ENCODE measurements at regions not wholly inside any gene's neighbourhood (a gene's known extent, or its start where the extent isn't known, plus 50 kb on each side); places are given as distances from the start of the nearest gene placed in this dataset.
A peak's percentile ranks its signal among the peaks of the same experiment; 100 is the strongest.
"Not testable (repeated sequence)": the region's sequence is repeated elsewhere in the genome, so short reads cannot be mapped to it uniquely, and the experiment has no call there.

DNA sequence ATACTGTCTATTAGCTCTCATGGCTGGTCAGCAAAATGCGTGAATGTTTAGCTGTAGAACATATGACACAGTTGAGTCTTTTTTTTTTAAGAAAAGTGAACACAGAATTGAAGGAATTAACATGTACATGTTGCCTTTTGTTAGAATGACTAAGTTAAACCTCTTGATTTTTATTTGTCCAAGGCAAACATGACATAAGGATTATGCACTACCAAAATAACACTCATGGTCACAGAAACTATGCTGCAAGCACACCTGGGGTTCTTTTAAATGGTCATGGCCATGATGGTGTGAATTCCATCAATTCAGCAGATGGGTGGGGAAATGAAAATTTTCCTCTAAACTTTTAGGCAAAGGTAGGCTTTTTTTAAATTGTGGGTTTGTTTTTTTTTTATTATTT, 80.1 kb upstream of the CXCL13 start:
- FAIRE-seq = no peak
- H3K4me1 ChIP-seq (ENCODE audit: control insufficient read depth, extremely low read depth, insufficient read depth, low read length) = no peaks in the 10 kb centered on the region
- H2AFZ ChIP-seq (ENCODE audit: control insufficient read depth, low read length) = no peak overlapping the region
- no peak overlapping the region for H3K4me3 ChIP-seq (ENCODE audit: control insufficient read depth in 2 of 3, extremely low read depth in 1 of 3, insufficient read depth in 2 of 3, low read depth in 1 of 3, low read length in 3 of 3)
- H4K20me1 ChIP-seq (ENCODE audit: control insufficient read depth, extremely low read depth, insufficient read depth, low read length) = peaks cover 3% of the 10 kb centered on the region
- TF ChIP-seq EZH2 (IDR thresholded peaks at IDR 0.05; ENCODE audit: low read length) = no peak
- TF ChIP-seq, protein P1, sequence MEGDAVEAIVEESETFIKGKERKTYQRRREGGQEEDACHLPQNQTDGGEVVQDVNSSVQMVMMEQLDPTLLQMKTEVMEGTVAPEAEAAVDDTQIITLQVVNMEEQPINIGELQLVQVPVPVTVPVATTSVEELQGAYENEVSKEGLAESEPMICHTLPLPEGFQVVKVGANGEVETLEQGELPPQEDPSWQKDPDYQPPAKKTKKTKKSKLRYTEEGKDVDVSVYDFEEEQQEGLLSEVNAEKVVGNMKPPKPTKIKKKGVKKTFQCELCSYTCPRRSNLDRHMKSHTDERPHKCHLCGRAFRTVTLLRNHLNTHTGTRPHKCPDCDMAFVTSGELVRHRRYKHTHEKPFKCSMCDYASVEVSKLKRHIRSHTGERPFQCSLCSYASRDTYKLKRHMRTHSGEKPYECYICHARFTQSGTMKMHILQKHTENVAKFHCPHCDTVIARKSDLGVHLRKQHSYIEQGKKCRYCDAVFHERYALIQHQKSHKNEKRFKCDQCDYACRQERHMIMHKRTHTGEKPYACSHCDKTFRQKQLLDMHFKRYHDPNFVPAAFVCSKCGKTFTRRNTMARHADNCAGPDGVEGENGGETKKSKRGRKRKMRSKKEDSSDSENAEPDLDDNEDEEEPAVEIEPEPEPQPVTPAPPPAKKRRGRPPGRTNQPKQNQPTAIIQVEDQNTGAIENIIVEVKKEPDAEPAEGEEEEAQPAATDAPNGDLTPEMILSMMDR (optimal IDR thresholded peaks at IDR 0.05 in 1 of 3, IDR thresholded peaks at IDR 0.05 in 1 of 3, conservative IDR thresholded peaks at IDR 0.05 in 1 of 3; ENCODE audit: extremely low read depth in 1 of 3, insufficient read depth in 2 of 3, low read length in 3 of 3) = no peak
- no peaks in the 10 kb centered on the region for H3K9me1 ChIP-seq (ENCODE audit: control insufficient read depth, extremely low read depth, insufficient read depth, low read length)
- dilution Hi-C loops (cut with MboI; ENCODE audit: extremely low pct_ligation_motif_present, low sequenced_read_pairs) = no loop called here
- H3K27ac ChIP-seq (ENCODE audit: control insufficient read depth, insufficient read depth, low read length) = no peak overlapping the region
- H3K79me2 ChIP-seq (ENCODE audit: control insufficient read depth, insufficient read depth, low read length) = no peaks in the 10 kb centered on the region
- no peak for DNase-seq (ENCODE audit: low read depth, low spot score)
- H3K9me3 ChIP-seq (ENCODE audit: control insufficient read depth, low read depth, low read length) = no peaks in the 10 kb centered on the region
- H3K4me2 ChIP-seq (ENCODE audit: control insufficient read depth, extremely low read depth, insufficient read depth, low read depth, low read length) = no peak overlapping the region
- no peak overlapping the region for H3K9ac ChIP-seq (ENCODE audit: control insufficient read depth, extremely low read depth, insufficient read depth, low read length)
- no peaks in the 10 kb centered on the region for H3K27me3 ChIP-seq (ENCODE audit: control insufficient read depth, extremely low read depth, insufficient read depth, low read length)
- H3K36me3 ChIP-seq (ENCODE audit: control insufficient read depth in 2 of 2, extremely low read depth in 1 of 2, insufficient read depth in 2 of 2, low read length in 2 of 2) = no peaks in the 10 kb centered on the region

DNA sequence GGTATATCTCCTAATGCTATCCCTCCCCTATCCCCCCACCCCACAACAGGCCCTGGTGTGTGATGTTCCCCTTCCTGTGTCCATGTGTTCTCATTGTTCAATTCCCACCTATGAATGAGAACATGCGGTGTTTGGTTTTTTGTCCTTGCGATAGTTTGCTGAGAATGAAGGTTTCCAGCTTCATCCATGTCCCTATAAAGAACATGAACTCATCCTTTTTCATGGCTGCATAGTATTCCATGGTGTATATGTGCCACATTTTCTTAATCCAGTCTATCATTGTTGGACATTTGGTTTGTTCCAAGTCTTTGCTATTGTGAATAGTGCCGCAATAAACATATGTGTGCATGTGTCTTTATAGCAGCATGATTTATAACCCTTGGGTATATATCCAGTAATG, 77.7 kb upstream of the CXCL13 start:
- H3K27me3 ChIP-seq (ENCODE audit: control insufficient read depth, extremely low read depth, insufficient read depth, low read length); H3K36me3 ChIP-seq (ENCODE audit: control insufficient read depth in 2 of 2, extremely low read depth in 1 of 2, insufficient read depth in 2 of 2, low read length in 2 of 2); FAIRE-seq; H3K9me1 ChIP-seq (ENCODE audit: control insufficient read depth, extremely low read depth, insufficient read depth, low read length); H3K4me2 ChIP-seq (ENCODE audit: control insufficient read depth, extremely low read depth, insufficient read depth, low read depth, low read length); H3K9me3 ChIP-seq (ENCODE audit: control insufficient read depth, low read depth, low read length); dilution Hi-C loops (cut with MboI; ENCODE audit: extremely low pct_ligation_motif_present, low sequenced_read_pairs); H3K4me3 ChIP-seq (ENCODE audit: control insufficient read depth in 2 of 3, extremely low read depth in 1 of 3, insufficient read depth in 2 of 3, low read depth in 1 of 3, low read length in 3 of 3); H3K27ac ChIP-seq (ENCODE audit: control insufficient read depth, insufficient read depth, low read length); H3K79me2 ChIP-seq (ENCODE audit: control insufficient read depth, insufficient read depth, low read length); H3K4me1 ChIP-seq (ENCODE audit: control insufficient read depth, extremely low read depth, insufficient read depth, low read length); H3K9ac ChIP-seq (ENCODE audit: control insufficient read depth, extremely low read depth, insufficient read depth, low read length); DNase-seq (ENCODE audit: low read depth, low spot score); H4K20me1 ChIP-seq (ENCODE audit: control insufficient read depth, extremely low read depth, insufficient read depth, low read length); H2AFZ ChIP-seq (ENCODE audit: control insufficient read depth, low read length): not testable (repeated sequence)

DNA sequence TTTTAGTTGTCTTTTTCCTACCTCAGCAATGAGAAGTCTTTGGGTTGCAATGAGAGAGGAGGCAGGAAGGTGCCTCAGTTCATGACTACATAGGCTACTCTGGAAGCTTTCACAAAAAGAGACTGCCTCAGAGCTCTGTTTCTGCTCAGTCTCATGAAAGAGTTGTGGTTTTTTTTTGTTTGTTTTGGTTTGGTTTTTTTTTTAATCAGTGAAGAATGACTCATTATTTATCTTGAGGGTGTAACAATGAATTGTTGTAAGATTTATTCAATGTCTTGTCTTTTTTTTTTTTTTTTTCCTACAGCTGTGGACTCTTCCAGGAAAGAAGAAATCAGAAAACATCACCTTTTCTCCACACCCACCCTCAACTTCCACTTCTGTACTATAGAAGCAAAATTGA, 67.5 kb upstream of the CXCL13 start:
- no peak overlapping the region for H3K4me2 ChIP-seq (ENCODE audit: control insufficient read depth, extremely low read depth, insufficient read depth, low read depth, low read length)
- H3K27me3 ChIP-seq (ENCODE audit: control insufficient read depth, extremely low read depth, insufficient read depth, low read length) = peaks cover 41% of the 10 kb centered on the region
- FAIRE-seq = peak; percentile 48

More for the DNA sequence above, 67.5 kb upstream of the CXCL13 start:
- Histone ChIP-seq H3K9me3 (ENCODE audit: control insufficient read depth, low read depth, low read length) (no peaks in the 10 kb centered on the region), H3K4me3 (ENCODE audit: control insufficient read depth in 2 of 3, extremely low read depth in 1 of 3, insufficient read depth in 2 of 3, low read depth in 1 of 3, low read length in 3 of 3) (no peak overlapping the region), H3K4me1 (ENCODE audit: control insufficient read depth, extremely low read depth, insufficient read depth, low read length) (peaks cover 13% of the 10 kb centered on the region), H2AFZ (ENCODE audit: control insufficient read depth, low read length) (no peak overlapping the region), H4K20me1 (ENCODE audit: control insufficient read depth, extremely low read depth, insufficient read depth, low read length) (no peaks in the 10 kb centered on the region), H3K27ac (ENCODE audit: control insufficient read depth, insufficient read depth, low read length) (no peak overlapping the region), H3K9me1 (ENCODE audit: control insufficient read depth, extremely low read depth, insufficient read depth, low read length) (no peaks in the 10 kb centered on the region), H3K36me3 (ENCODE audit: control insufficient read depth in 2 of 2, extremely low read depth in 1 of 2, insufficient read depth in 2 of 2, low read length in 2 of 2) (no peaks in the 10 kb centered on the region), H3K79me2 (ENCODE audit: control insufficient read depth, insufficient read depth, low read length) (no peaks in the 10 kb centered on the region), H3K9ac (ENCODE audit: control insufficient read depth, extremely low read depth, insufficient read depth, low read length) (no peak overlapping the region)
- DNase-seq (ENCODE audit: low read depth, low spot score) = no peak
- TF ChIP-seq, protein P1 (optimal IDR thresholded peaks at IDR 0.05 in 1 of 3, IDR thresholded peaks at IDR 0.05 in 1 of 3, conservative IDR thresholded peaks at IDR 0.05 in 1 of 3; ENCODE audit: extremely low read depth in 1 of 3, insufficient read depth in 2 of 3, low read length in 3 of 3) = no peak
- TF ChIP-seq EZH2 (IDR thresholded peaks at IDR 0.05; ENCODE audit: low read length) = no peak
- dilution Hi-C loops (cut with MboI; ENCODE audit: extremely low pct_ligation_motif_present, low sequenced_read_pairs) = no loop called here
